ENCODE measurements at regions not wholly inside any gene's neighbourhood (a gene's known extent, or its start where the extent isn't known, plus 50 kb on each side); places are given as distances from the start of the nearest gene placed in this dataset.

DNA sequence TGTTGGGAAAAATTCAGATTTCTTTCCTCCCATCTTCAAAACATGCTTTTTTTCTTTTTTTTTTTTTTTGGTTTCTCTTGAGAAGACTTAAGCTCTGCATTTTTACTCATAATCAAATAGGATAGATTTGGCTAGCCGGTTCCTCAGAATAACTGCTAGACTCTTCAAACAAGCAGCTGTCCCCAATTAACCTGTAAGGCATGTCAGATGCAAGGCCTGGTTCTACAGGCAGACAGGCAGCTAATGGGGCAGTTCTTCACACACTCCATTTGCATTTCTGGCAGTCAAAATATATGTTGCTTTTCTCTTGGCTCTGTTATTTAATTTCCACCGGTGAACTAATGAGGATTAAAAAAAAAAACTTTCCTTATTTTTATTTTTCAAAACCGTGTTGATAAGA is 228.0 kb upstream of the ATP2B1 start:
- H3K27ac Mint-ChIP-seq, result peak overlapping the region; percentile 82 to 95 (median 84)
- no peaks in the 10 kb centered on the region for H3K9me3 Mint-ChIP-seq
- peaks cover 51% of the 10 kb centered on the region for H3K4me1 Mint-ChIP-seq
- H3K27me3 Mint-ChIP-seq (ENCODE audit: low read depth), result no peaks in the 10 kb centered on the region
- H3K4me3 Mint-ChIP-seq, result no peak overlapping the region
- TF ChIP-seq, protein P1, sequence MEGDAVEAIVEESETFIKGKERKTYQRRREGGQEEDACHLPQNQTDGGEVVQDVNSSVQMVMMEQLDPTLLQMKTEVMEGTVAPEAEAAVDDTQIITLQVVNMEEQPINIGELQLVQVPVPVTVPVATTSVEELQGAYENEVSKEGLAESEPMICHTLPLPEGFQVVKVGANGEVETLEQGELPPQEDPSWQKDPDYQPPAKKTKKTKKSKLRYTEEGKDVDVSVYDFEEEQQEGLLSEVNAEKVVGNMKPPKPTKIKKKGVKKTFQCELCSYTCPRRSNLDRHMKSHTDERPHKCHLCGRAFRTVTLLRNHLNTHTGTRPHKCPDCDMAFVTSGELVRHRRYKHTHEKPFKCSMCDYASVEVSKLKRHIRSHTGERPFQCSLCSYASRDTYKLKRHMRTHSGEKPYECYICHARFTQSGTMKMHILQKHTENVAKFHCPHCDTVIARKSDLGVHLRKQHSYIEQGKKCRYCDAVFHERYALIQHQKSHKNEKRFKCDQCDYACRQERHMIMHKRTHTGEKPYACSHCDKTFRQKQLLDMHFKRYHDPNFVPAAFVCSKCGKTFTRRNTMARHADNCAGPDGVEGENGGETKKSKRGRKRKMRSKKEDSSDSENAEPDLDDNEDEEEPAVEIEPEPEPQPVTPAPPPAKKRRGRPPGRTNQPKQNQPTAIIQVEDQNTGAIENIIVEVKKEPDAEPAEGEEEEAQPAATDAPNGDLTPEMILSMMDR (IDR thresholded peaks at IDR 0.05; ENCODE audit: unreplicated experiment in 3 of 3), result no peak
- no peaks in the 10 kb centered on the region for H3K36me3 Mint-ChIP-seq (ENCODE audit: low read depth)

DNA sequence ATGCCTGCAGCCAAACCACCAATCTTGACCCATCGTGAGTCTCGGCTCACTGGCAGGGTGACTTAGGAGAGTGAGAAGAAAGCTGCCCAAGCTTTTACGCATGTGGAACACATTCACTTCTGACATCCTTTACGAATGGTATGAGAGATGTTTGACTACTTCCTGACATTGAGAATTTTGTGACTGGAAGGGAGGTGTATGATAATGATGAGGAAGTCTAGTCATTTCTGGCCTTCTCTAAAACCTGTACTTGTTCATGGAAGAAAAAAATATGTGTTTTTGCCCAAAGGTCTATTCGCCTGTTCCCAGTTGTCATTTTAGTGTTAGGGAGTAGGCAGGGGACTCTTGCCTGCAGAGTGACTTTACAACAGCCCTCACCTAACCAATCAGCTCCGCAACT is 227.2 kb upstream of the ATP2B1 start:
- Mint-ChIP-seq H3K4me3 (no peak overlapping the region), H3K27me3 (ENCODE audit: low read depth) (no peaks in the 10 kb centered on the region), H3K36me3 (ENCODE audit: low read depth) (no peaks in the 10 kb centered on the region), H3K9me3 (no peaks in the 10 kb centered on the region), H3K4me1 (peaks cover 44% of the 10 kb centered on the region), H3K27ac (peak overlapping the region; percentile 82 to 95 (median 84))
- TF ChIP-seq, protein P1 (IDR thresholded peaks at IDR 0.05; ENCODE audit: unreplicated experiment in 3 of 3), result no peak

DNA sequence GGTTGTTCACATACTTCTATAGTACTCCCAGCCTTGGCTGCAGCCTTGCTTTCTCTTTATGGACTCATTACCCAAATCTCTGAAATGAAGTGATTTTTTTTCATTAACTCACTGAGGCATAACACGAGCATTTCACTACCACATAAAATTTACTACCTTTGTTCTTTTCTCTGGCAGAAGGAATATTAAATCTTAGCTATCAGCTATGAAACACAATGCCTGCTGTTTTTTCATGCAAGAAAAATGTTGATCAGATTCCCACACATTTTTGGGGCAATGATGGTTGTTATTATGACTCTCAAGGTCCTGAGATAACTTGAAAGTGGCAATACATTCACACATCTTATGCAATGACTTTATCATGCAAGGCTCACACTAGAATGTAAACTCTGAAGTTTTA is 225.3 kb upstream of the ATP2B1 start:
- Mint-ChIP-seq H3K4me3 (no peak overlapping the region), H3K27ac (peak overlapping the region; percentile 12 to 26 (median 17)), H3K27me3 (ENCODE audit: low read depth) (no peaks in the 10 kb centered on the region), H3K36me3 (ENCODE audit: low read depth) (no peaks in the 10 kb centered on the region), H3K9me3 (no peaks in the 10 kb centered on the region), H3K4me1 (peaks cover 39% of the 10 kb centered on the region)
- TF ChIP-seq, protein P1 (IDR thresholded peaks at IDR 0.05; ENCODE audit: unreplicated experiment in 3 of 3), result no peak

DNA sequence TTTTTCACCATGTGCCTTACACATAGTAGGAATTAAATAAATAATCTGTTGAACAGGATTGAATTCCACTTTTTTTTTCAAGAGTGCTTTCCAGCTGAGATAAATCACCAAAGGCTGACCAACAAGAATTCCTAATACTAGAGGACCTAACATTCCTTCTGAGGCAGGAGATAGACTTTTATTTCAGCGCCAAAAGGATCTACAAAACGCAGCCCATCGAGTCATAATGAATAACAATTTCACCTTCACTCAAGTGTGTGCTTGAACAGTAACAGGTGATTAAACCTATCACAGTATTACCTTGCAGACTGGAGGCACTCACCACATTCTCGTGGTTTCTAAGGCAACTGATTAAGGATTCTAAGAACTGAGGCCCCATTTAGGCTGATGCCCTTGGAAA is 224.3 kb upstream of the ATP2B1 start:
- Mint-ChIP-seq H3K9me3 (no peaks in the 10 kb centered on the region), H3K4me1 (peaks cover 39% of the 10 kb centered on the region), H3K4me3 (no peak overlapping the region), H3K27ac (peak overlapping the region in 2 of 3 experiments; percentile 37 to 66), H3K36me3 (ENCODE audit: low read depth) (no peaks in the 10 kb centered on the region), H3K27me3 (ENCODE audit: low read depth) (no peaks in the 10 kb centered on the region)
- TF ChIP-seq, protein P1 (IDR thresholded peaks at IDR 0.05; ENCODE audit: unreplicated experiment in 3 of 3), result no peak

DNA sequence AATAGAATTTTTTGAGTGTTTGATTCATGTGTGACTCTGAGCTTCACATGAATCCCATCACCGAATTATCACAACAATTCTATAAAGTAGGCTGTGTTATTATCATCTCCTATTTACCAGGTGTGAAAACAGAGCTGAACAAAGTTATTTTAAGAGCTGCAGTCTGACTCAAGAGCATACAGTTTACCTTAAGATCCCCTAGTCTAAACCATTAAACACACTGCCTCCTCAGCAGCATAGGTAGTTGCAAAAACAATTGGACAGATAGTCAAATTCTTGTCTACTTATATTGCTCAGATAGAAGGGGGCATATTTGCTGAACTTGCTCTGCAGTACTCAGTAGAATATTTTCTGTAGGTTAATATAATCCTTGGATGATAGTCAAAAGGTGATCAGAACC is 219.8 kb upstream of the ATP2B1 start:
- TF ChIP-seq, protein P1 (IDR thresholded peaks at IDR 0.05; ENCODE audit: unreplicated experiment in 3 of 3), result no peak

DNA sequence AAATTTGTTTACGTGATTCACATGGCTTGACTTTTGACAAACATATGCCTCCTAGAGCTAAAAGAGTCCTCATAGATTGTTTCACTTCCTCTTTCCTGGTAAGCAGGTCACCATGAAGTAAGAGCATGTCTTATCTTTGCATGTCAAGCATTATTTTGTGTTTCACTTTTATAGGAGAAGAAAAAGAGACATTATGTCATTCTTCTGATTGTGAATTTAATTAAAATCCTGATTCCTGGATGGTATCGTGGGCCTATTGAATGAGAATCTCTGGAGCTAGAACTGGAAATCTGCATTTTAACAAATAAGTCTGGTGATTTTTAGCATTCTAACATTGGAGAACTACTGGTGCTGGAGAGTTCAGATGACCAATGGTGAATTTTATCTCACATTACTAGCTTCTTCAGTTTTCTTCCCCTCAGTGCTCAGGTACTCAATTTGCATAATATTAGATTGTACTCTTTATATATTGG is 218.6 kb upstream of the ATP2B1 start:
- no peaks in the 10 kb centered on the region for H3K9me3 Mint-ChIP-seq
- TF ChIP-seq, protein P1 (IDR thresholded peaks at IDR 0.05; ENCODE audit: unreplicated experiment in 3 of 3), result no peak
- no peak overlapping the region for H3K4me3 Mint-ChIP-seq
- H3K36me3 Mint-ChIP-seq (ENCODE audit: low read depth), result no peaks in the 10 kb centered on the region
- no peak overlapping the region for H3K27ac Mint-ChIP-seq
- H3K4me1 Mint-ChIP-seq, result peaks cover 13% of the 10 kb centered on the region
- no peaks in the 10 kb centered on the region for H3K27me3 Mint-ChIP-seq (ENCODE audit: low read depth)

More for the DNA sequence above, 219.8 kb upstream of the ATP2B1 start:
- Mint-ChIP-seq H3K4me1 (peaks cover 3% of the 10 kb centered on the region), H3K4me3 (no peak overlapping the region), H3K9me3 (no peaks in the 10 kb centered on the region), H3K27me3 (ENCODE audit: low read depth) (no peaks in the 10 kb centered on the region), H3K27ac (no peak overlapping the region), H3K36me3 (ENCODE audit: low read depth) (no peaks in the 10 kb centered on the region)

Measured in nephron (organoid).